ENCODE measurements at regions not wholly inside any gene's neighbourhood (a gene's known extent, or its start where the extent isn't known, plus 50 kb on each side); places are given as distances from the start of the nearest gene placed in this dataset.
"Not testable (repeated sequence)": the region's sequence is repeated elsewhere in the genome, so short reads cannot be mapped to it uniquely, and the experiment has no call there.

DNA sequence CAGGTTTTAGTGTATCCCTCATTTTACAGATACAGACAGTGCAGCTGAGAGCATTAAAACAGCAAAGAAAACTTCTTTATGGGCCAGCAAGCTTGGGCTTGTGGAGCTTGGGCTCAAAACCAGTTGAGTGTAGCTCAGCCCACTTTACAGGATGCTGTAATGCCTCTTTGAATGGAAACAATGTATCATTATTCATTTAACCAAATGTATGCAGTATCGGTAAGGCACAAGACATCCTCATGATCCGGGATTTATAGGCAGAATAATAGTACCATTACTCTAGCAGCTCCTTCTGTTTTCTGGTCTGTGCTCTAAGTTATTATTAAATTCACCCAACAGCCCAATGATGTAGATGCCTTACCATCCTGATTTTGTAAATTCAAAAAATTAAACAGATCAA, 575.1 kb upstream of the CDH7 start:
- no peak for DNase-seq (ENCODE audit: low read depth, low spot score)
- ChIA-PET POLR2A (no interaction called here), CTCF (no interaction called here)
- Histone ChIP-seq H3K9me3 (ENCODE audit: control insufficient read depth, insufficient read depth, low read length) (peaks cover 7% of the 10 kb centered on the region; the same call in 1 of the 2 replicates), H3K27me3 (ENCODE audit: control insufficient read depth, insufficient read depth, low read length) (no peaks in the 10 kb centered on the region), H3K4me3 (ENCODE audit: low read depth, low read length) (no peak overlapping the region), H3K27ac (ENCODE audit: low read depth, low read length) (no peak overlapping the region)
- no peak for TF ChIP-seq CTCF (IDR thresholded peaks at IDR 0.05; ENCODE audit: low read depth, low read length)

DNA sequence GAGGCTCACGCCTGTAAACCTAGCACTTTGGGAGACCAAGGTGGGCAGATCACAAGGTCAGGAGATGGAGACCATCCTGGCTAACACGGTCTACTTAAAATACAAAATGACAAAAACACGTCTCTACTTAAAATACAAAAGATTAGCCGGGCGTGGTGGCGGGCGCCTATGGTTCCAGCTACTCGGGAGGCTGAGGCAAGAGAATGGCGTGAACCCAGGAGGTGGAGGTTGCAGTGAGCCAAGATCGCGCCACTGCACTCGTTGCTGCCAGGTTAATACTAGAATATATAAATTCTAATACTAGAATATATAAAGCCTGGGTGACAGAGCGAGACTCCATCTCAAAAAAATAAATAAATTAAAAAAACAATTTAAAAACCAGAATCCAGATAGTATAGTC, 588.7 kb upstream of the CDH7 start:
- POLR2A ChIA-PET; H3K27ac ChIP-seq (ENCODE audit: low read depth, low read length); DNase-seq (ENCODE audit: low read depth, low spot score); CTCF ChIA-PET; H3K4me3 ChIP-seq (ENCODE audit: low read depth, low read length); H3K27me3 ChIP-seq (ENCODE audit: control insufficient read depth, insufficient read depth, low read length): not testable (repeated sequence)
- peaks cover 17% of the 10 kb centered on the region for H3K9me3 ChIP-seq (ENCODE audit: control insufficient read depth, insufficient read depth, low read length)

- no peak for TF ChIP-seq CTCF (IDR thresholded peaks at IDR 0.05; ENCODE audit: low read depth, low read length)
- no peak overlapping the region for H3K27ac ChIP-seq (ENCODE audit: low read depth, low read length)
- H3K4me3 ChIP-seq (ENCODE audit: low read depth, low read length) = no peak overlapping the region
- ChIA-PET POLR2A (no interaction called here), CTCF (no interaction called here)
- DNase-seq (ENCODE audit: low read depth, low spot score) = no peak
- H3K9me3 ChIP-seq (ENCODE audit: control insufficient read depth, insufficient read depth, low read length) = peaks cover 8% of the 10 kb centered on the region
- H3K27me3 ChIP-seq (ENCODE audit: control insufficient read depth, insufficient read depth, low read length) = no peaks in the 10 kb centered on the region
Observed at GRCh38 chr18:65146482-65147021, 604.3 kb upstream of the CDH7 start.

DNA sequence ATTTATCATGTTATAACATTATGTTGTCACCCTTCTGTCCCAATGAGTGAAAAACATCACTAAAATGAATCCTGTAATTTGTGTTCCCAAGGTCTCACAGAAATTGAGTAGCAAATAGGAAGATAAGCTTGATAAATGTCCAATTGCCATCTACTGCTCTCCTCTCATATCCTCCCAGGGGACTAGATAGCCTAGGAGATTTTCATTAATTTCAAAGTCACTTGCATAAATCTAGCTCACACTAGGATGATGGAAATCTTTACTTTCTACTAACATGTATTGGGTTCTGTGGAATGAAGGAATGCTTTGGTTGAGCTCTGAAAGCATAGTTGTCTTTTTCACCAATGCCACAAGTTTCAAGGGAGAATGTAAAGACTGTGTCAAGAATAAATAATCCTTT, 605.5 kb upstream of the CDH7 start:
- no peak for DNase-seq (ENCODE audit: low read depth, low spot score)
- POLR2A ChIA-PET = no interaction called here
- CTCF ChIA-PET = no interaction called here
- no peak for TF ChIP-seq CTCF (IDR thresholded peaks at IDR 0.05; ENCODE audit: low read depth, low read length)
- Histone ChIP-seq H3K27me3 (ENCODE audit: control insufficient read depth, insufficient read depth, low read length) (no peaks in the 10 kb centered on the region), H3K9me3 (ENCODE audit: control insufficient read depth, insufficient read depth, low read length) (peaks cover 8% of the 10 kb centered on the region), H3K27ac (ENCODE audit: low read depth, low read length) (no peak overlapping the region), H3K4me3 (ENCODE audit: low read depth, low read length) (no peak overlapping the region)

GRCh38 chr18:65133610-65134009, 617.2 kb upstream of the CDH7 start:
- DNase-seq (ENCODE audit: low read depth, low spot score) = no peak
- Histone ChIP-seq H3K9me3 (ENCODE audit: control insufficient read depth, insufficient read depth, low read length) (peaks cover 3% of the 10 kb centered on the region; the same call in 1 of the 2 replicates), H3K27me3 (ENCODE audit: control insufficient read depth, insufficient read depth, low read length) (no peaks in the 10 kb centered on the region), H3K27ac (ENCODE audit: low read depth, low read length) (no peak overlapping the region), H3K4me3 (ENCODE audit: low read depth, low read length) (no peak overlapping the region)
- POLR2A ChIA-PET = no interaction called here
- no peak for TF ChIP-seq CTCF (IDR thresholded peaks at IDR 0.05; ENCODE audit: low read depth, low read length)
- CTCF ChIA-PET = no interaction called here

DNA sequence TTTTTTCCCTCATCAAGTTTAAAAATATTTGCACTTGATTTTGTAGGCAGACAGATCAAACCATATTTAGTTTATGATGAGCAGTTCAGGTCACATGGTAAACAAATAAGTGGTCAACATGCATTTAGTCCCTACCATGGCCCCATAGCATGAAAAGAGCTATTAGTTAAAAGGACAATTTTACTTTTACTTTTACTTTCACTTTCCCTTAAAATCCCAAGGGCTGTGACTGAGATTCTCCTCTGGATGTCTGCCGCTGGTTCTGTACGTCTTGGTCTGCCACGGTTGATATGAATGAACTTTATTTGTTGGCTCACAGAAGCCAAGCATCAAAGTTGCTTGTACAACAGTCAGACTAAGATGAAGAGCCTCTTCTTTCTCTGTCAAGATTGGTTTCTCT, 626.2 kb upstream of the CDH7 start:
- POLR2A ChIA-PET = no interaction called here
- no peak for DNase-seq (ENCODE audit: low read depth, low spot score)
- H3K27me3 ChIP-seq (ENCODE audit: control insufficient read depth, insufficient read depth, low read length) = no peaks in the 10 kb centered on the region
- CTCF ChIA-PET = no interaction called here
- H3K4me3 ChIP-seq (ENCODE audit: low read depth, low read length) = no peak overlapping the region
- H3K27ac ChIP-seq (ENCODE audit: low read depth, low read length) = no peak overlapping the region
- peaks cover 8% of the 10 kb centered on the region for H3K9me3 ChIP-seq (ENCODE audit: control insufficient read depth, insufficient read depth, low read length)
- TF ChIP-seq CTCF (IDR thresholded peaks at IDR 0.05; ENCODE audit: low read depth, low read length) = no peak
